ENCODE measurements at regions not wholly inside any gene's neighbourhood (a gene's known extent, or its start where the extent isn't known, plus 50 kb on each side); places are given as distances from the start of the nearest gene placed in this dataset.

DNA sequence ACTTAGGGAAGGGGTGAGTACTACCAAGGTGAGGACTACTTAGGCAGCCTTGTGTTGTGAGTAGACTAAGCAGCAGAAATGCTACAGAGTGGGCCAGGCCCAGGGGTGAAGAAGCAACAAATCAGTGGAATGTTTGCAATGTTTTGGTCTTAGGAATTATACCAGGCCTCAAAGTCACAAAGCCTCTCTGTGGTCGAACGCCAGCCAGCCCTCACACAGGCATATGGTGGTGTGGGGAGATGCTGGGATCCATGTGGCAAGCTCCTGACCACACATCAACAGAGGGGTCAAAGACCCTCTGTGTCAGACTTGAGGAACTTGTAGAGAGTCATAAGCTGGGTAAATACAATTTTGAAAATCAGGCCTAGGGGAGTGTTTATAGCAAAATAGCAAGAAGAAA lies 153.8 kb upstream of the KLF3 start (continued):
- no peak for TF ChIP-seq FOXK2 (conservative IDR thresholded peaks at IDR 0.05 in 1 of 2, IDR thresholded peaks at IDR 0.05 in 1 of 2; ENCODE audit: low read depth in 2 of 2)
- TF ChIP-seq SUPT5H (IDR thresholded peaks at IDR 0.05): no peak

- Histone ChIP-seq H3K4me2 (ENCODE audit: insufficient read depth, low read length) (no peak overlapping the region), H3K4me1 (replicated peaks in 1 of 2; ENCODE audit: control insufficient read depth in 2 of 2, insufficient read depth in 2 of 2, low read length in 2 of 2) (no peaks in the 10 kb centered on the region), H2AFZ (ENCODE audit: low read depth, low read length) (no peak overlapping the region), H3K27ac (ENCODE audit: extremely low read depth, low read depth, low read length) (no peak overlapping the region), H3K9ac (ENCODE audit: insufficient read depth in 1 of 2, low read depth in 2 of 2, low read length in 2 of 2) (no peak overlapping the region), H3K27me3 (ENCODE audit: control insufficient read depth in 2 of 2, insufficient read depth in 2 of 2, low read length in 2 of 2) (no peaks in the 10 kb centered on the region), H4K20me1 (replicated peaks; ENCODE audit: control insufficient read depth, insufficient read depth, low read length) (no peaks in the 10 kb centered on the region), H3K79me2 (ENCODE audit: control insufficient read depth, insufficient read depth, low read length) (no peaks in the 10 kb centered on the region), H3K4me3 (no peak overlapping the region), H3K9me1 (ENCODE audit: control insufficient read depth, insufficient read depth, low read length) (no peaks in the 10 kb centered on the region), H3K36me3 (ENCODE audit: control insufficient read depth, insufficient read depth, low read length) (no peaks in the 10 kb centered on the region), H3K9me3 (replicated peaks; ENCODE audit: control insufficient read depth, insufficient read depth, low read depth, low read length) (no peaks in the 10 kb centered on the region)
- peak in 1 of 4 experiments; percentile 30 for DNase-seq (ENCODE audit: extremely low read depth in 1 of 4, low spot score in 3 of 4)
- WGBS (ENCODE audit: insufficient coverage, low coverage, missing lambda C conversion rate): 0% methylated on average over 5 of the region's 5 CpGs
- peak; percentile 42; the same call in 1 of the 3 replicates for ATAC-seq
- no TSS peak for BruUV-seq (replicated peaks)
- peak; percentile 37 for FAIRE-seq
- ChIA-PET CTCF (ENCODE audit: low intra/inter-chr PET ratio) (no interaction called here), POLR2A (no interaction called here)
- in situ Hi-C loops (cut with MboI): no loop called here
- intact Hi-C loops (cut with micrococcal nuclease): no loop called here
- TF ChIP-seq HDAC2 (IDR thresholded peaks at IDR 0.05) (peak; percentile 80), TCF3 (CRISPR knock-in tag; IDR thresholded peaks at IDR 0.05) (peak; percentile 69), ARID1B (IDR thresholded peaks at IDR 0.05) (peak; percentile 75), ZNF655 (CRISPR knock-in tag; IDR thresholded peaks at IDR 0.05) (no peak), PML (IDR thresholded peaks at IDR 0.05; ENCODE audit: low read length) (0 out of 2 replicates have a peak, but pooled peaks have one; percentile 25), MTA2 (IDR thresholded peaks at IDR 0.05; ENCODE audit: low read depth) (0 out of 2 replicates have a peak, but pooled peaks have one; percentile 44), FOXM1 (IDR thresholded peaks at IDR 0.05; ENCODE audit: low read depth) (peak; percentile 50; the same call in 1 of the 2 replicates), FOXM1 (CRISPR knock-in tag; IDR thresholded peaks at IDR 0.05; ENCODE audit: low read depth) (no peak), CBFA2T2 (conservative IDR thresholded peaks at IDR 0.05) (peak; percentile 71), NFRKB (IDR thresholded peaks at IDR 0.05; ENCODE audit: low read depth) (no peak), RCOR1 (IDR thresholded peaks at IDR 0.05; ENCODE audit: borderline replicate concordance in 1 of 2, low read depth in 2 of 2, low read length in 2 of 2) (peak in 1 of 2 experiments; percentile 85; a peak in 2 of 4 replicates), SMAD4 (CRISPR knock-in tag; conservative IDR thresholded peaks at IDR 0.05) (peak; percentile 80), ARNT (IDR thresholded peaks at IDR 0.05) (peak in 1 of 2 experiments; percentile 93; a peak in 2 of 4 replicates), KDM1A (IDR thresholded peaks at IDR 0.05) (peak; percentile 66 to 83)
- TF ChIP-seq, protein P1, sequence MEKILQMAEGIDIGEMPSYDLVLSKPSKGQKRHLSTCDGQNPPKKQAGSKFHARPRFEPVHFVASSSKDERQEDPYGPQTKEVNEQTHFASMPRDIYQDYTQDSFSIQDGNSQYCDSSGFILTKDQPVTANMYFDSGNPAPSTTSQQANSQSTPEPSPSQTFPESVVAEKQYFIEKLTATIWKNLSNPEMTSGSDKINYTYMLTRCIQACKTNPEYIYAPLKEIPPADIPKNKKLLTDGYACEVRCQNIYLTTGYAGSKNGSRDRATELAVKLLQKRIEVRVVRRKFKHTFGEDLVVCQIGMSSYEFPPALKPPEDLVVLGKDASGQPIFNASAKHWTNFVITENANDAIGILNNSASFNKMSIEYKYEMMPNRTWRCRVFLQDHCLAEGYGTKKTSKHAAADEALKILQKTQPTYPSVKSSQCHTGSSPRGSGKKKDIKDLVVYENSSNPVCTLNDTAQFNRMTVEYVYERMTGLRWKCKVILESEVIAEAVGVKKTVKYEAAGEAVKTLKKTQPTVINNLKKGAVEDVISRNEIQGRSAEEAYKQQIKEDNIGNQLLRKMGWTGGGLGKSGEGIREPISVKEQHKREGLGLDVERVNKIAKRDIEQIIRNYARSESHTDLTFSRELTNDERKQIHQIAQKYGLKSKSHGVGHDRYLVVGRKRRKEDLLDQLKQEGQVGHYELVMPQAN (IDR thresholded peaks at IDR 0.05; ENCODE audit: borderline replicate concordance): no peak
- TF ChIP-seq, protein P2, sequence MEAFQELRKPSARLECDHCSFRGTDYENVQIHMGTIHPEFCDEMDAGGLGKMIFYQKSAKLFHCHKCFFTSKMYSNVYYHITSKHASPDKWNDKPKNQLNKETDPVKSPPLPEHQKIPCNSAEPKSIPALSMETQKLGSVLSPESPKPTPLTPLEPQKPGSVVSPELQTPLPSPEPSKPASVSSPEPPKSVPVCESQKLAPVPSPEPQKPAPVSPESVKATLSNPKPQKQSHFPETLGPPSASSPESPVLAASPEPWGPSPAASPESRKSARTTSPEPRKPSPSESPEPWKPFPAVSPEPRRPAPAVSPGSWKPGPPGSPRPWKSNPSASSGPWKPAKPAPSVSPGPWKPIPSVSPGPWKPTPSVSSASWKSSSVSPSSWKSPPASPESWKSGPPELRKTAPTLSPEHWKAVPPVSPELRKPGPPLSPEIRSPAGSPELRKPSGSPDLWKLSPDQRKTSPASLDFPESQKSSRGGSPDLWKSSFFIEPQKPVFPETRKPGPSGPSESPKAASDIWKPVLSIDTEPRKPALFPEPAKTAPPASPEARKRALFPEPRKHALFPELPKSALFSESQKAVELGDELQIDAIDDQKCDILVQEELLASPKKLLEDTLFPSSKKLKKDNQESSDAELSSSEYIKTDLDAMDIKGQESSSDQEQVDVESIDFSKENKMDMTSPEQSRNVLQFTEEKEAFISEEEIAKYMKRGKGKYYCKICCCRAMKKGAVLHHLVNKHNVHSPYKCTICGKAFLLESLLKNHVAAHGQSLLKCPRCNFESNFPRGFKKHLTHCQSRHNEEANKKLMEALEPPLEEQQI (IDR thresholded peaks at IDR 0.05): no peak
Measured at GRCh38 chr4:38511702-38512101, 152.3 kb upstream of the KLF3 start.

Data from K562 (cell line).